Cardiac fibroblast (primary cell): ENCODE measurements at regions not wholly inside any gene's neighbourhood (a gene's known extent, or its start where the extent isn't known, plus 50 kb on each side); places are given as distances from the start of the nearest gene placed in this dataset.
A peak's percentile ranks its signal among the peaks of the same experiment; 100 is the strongest.

ENCODE experiments used
- DNase-seq, 2 donors: peaks; one replicate each; pipeline versions ENCODE4 v3.0.0 to v3.0.0-alpha.2; 2010; ENCODE audit warnings: low read depth in 2 of 2
- H3K4me3 ChIP-seq, 2 donors: replicated peaks in 1 of 2; 1 replicate in 1 of 2; 2 replicates in 1 of 2; pipeline ENCODE4 v1.5.1; 2011; ENCODE audit warnings: low read depth in 2 of 2, low read length in 2 of 2, mild to moderate bottlenecking in 2 of 2, moderate library complexity in 1 of 2
- TF ChIP-seq, protein P1 (sequence below): IDR thresholded peaks from one replicate; pipeline ENCODE4 v1.5.1; 2011; ENCODE audit warnings: low read depth, mild to moderate bottlenecking, low read length, inconsistent platforms

GRCh38 chr20:7806831-7807230 lies 133.4 kb downstream of the HAO1 start:
- no peak overlapping the region for H3K4me3 ChIP-seq
- DNase-seq = peak in 1 of 2 donors; percentile 69
- TF ChIP-seq, protein P1, sequence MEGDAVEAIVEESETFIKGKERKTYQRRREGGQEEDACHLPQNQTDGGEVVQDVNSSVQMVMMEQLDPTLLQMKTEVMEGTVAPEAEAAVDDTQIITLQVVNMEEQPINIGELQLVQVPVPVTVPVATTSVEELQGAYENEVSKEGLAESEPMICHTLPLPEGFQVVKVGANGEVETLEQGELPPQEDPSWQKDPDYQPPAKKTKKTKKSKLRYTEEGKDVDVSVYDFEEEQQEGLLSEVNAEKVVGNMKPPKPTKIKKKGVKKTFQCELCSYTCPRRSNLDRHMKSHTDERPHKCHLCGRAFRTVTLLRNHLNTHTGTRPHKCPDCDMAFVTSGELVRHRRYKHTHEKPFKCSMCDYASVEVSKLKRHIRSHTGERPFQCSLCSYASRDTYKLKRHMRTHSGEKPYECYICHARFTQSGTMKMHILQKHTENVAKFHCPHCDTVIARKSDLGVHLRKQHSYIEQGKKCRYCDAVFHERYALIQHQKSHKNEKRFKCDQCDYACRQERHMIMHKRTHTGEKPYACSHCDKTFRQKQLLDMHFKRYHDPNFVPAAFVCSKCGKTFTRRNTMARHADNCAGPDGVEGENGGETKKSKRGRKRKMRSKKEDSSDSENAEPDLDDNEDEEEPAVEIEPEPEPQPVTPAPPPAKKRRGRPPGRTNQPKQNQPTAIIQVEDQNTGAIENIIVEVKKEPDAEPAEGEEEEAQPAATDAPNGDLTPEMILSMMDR = no peak

DNA sequence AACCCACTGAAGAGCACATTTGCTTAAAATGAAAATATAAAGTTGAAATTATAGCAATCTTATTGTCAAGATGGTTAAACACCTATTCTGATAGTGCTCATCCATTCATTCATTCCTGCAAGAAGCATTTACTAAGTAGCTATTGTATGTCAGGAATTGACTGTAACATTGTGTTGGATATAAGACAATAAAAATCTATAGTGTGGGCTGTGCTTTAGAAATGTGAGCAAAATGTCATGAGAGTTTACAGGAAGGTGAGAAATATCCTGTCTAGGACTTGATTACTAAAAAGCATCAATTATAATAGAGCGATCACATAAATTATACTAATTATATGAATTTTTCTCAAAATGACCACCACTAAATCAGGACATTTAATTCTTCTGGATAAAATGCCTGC lies 123.0 kb downstream of the HAO1 start:
- DNase-seq = no peak
- TF ChIP-seq, protein P1 = no peak
- no peak overlapping the region for H3K4me3 ChIP-seq

- DNase-seq = no peak
- H3K4me3 ChIP-seq = no peak overlapping the region
- TF ChIP-seq, protein P1 = no peak
These were observed 121.8 kb downstream of the HAO1 start for GRCh38 chr20:7818477-7818876.

DNA sequence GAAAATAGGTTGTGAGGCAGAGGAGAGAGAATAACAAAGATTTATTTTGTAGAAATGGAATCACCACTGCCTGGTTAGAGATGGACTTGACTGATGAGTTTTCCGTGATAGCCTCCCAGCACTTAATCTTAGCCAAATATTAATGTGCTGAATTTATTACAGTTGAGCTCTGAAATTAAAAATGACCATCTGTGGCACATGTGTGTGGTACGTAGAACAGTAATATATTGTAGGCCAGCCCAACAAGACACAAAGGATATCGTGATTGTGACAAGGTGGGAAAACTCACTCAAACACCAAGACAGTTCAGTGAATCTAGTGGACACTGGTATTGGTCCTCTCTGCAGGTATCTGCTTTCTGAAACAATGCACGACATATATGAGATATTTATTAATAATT lies 119.4 kb downstream of the HAO1 start:
- TF ChIP-seq, protein P1 = no peak

DNA sequence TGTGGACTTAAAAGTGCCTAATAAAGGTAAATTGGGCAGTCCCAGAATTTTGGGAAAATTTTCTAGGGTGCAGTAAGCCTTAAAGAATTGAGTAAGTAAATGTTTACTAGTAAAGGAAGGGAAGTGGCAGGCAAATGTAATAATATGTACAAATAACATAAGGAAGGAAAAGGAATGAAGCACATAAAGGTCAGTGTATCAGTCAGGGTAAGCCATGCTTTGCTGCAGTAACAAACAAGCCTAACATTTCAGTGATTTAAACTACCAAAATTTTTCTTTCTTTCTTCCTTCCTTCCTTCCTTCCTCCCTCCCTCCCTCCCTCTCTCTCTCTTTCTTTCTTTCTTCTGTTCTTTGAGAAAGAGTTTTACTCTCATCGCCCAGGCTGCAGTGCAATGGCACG lies 117.5 kb downstream of the HAO1 start:
- DNase-seq = no peak
- H3K4me3 ChIP-seq = no peak overlapping the region
- TF ChIP-seq, protein P1 = no peak

More for the DNA sequence above, 119.4 kb downstream of the HAO1 start:
- no peak overlapping the region for H3K4me3 ChIP-seq
- no peak for DNase-seq

DNA sequence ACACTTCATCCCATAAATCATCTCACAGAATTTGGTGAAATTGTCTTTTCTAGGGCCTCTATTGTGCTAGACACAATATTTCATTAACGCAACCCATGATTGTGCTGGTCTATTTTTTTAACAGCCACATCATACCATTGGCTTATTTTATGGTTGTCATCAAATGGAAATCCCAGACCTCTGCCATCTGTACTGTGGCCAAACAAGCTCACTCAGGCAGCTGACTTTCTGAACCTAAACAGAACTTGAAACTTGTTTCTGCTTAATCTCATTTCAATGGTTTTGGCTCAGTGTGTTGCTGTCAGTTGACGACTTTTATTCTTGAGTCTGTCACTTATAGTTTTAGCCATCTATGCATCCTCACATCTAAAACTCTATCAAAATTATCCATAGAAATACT lies 111.8 kb downstream of the HAO1 start:
- no peak overlapping the region for H3K4me3 ChIP-seq
- TF ChIP-seq, protein P1 = no peak
- peak in 1 of 2 donors; percentile 73 for DNase-seq

- no peak for DNase-seq
- H3K4me3 ChIP-seq = no peak overlapping the region
- TF ChIP-seq, protein P1 = no peak
These were observed 111.2 kb downstream of the HAO1 start for GRCh38 chr20:7829031-7829430.
